ENCODE measurements at regions not wholly inside any gene's neighbourhood (a gene's known extent, or its start where the extent isn't known, plus 50 kb on each side); places are given as distances from the start of the nearest gene placed in this dataset.
"Not testable (repeated sequence)": the region's sequence is repeated elsewhere in the genome, so short reads cannot be mapped to it uniquely, and the experiment has no call there.

GRCh38 chr2:111355022-111355817 lies 234.5 kb downstream of the BCL2L11 start:
- not testable (repeated sequence) for H3K27me3 Mint-ChIP-seq (ENCODE audit: low read depth); ATAC-seq (replicated peaks in 1 of 2); H3K9me3 Mint-ChIP-seq; H3K27ac Mint-ChIP-seq; H3K4me1 Mint-ChIP-seq (ENCODE audit: low read depth); H3K4me3 Mint-ChIP-seq; H3K36me3 Mint-ChIP-seq (ENCODE audit: insufficient read depth in 2 of 2); DNase-seq

- H3K4me1 Mint-ChIP-seq (ENCODE audit: low read depth); H3K27ac Mint-ChIP-seq; ATAC-seq (replicated peaks in 1 of 2); H3K36me3 Mint-ChIP-seq (ENCODE audit: insufficient read depth in 2 of 2); H3K4me3 Mint-ChIP-seq; H3K9me3 Mint-ChIP-seq; DNase-seq; H3K27me3 Mint-ChIP-seq (ENCODE audit: low read depth): not testable (repeated sequence)
Measured at GRCh38 chr2:111355823-111356511, 235.3 kb downstream of the BCL2L11 start.

- not testable (repeated sequence) for DNase-seq; H3K27me3 Mint-ChIP-seq (ENCODE audit: low read depth); H3K9me3 Mint-ChIP-seq; H3K27ac Mint-ChIP-seq; H3K4me1 Mint-ChIP-seq (ENCODE audit: low read depth); H3K36me3 Mint-ChIP-seq (ENCODE audit: insufficient read depth in 2 of 2); H3K4me3 Mint-ChIP-seq
- ATAC-seq (replicated peaks in 1 of 2) = peak in 1 of 2 donors; percentile 25
Measured at GRCh38 chr2:111356512-111357031, 235.9 kb downstream of the BCL2L11 start.

GRCh38 chr2:111365986-111366640 lies 245.4 kb downstream of the BCL2L11 start:
- not testable (repeated sequence) for H3K27me3 Mint-ChIP-seq (ENCODE audit: low read depth); H3K4me3 Mint-ChIP-seq; DNase-seq; ATAC-seq (replicated peaks in 1 of 2); H3K27ac Mint-ChIP-seq; H3K36me3 Mint-ChIP-seq (ENCODE audit: insufficient read depth in 2 of 2); H3K9me3 Mint-ChIP-seq; H3K4me1 Mint-ChIP-seq (ENCODE audit: low read depth)

GRCh38 chr2:111366641-111367029 lies 245.9 kb downstream of the BCL2L11 start:
- H3K27ac Mint-ChIP-seq; H3K4me3 Mint-ChIP-seq; H3K9me3 Mint-ChIP-seq; H3K4me1 Mint-ChIP-seq (ENCODE audit: low read depth); H3K27me3 Mint-ChIP-seq (ENCODE audit: low read depth); ATAC-seq (replicated peaks in 1 of 2); DNase-seq; H3K36me3 Mint-ChIP-seq (ENCODE audit: insufficient read depth in 2 of 2): not testable (repeated sequence)

- not testable (repeated sequence) for H3K36me3 Mint-ChIP-seq (ENCODE audit: insufficient read depth in 2 of 2)
Measured at GRCh38 chr2:111367080-111367479, 246.4 kb downstream of the BCL2L11 start.

GRCh38 chr2:111367871-111368270 lies 247.2 kb downstream of the BCL2L11 start:
- not testable (repeated sequence) for H3K4me1 Mint-ChIP-seq (ENCODE audit: low read depth); H3K4me3 Mint-ChIP-seq; H3K27ac Mint-ChIP-seq; H3K36me3 Mint-ChIP-seq (ENCODE audit: insufficient read depth in 2 of 2); H3K27me3 Mint-ChIP-seq (ENCODE audit: low read depth); DNase-seq; H3K9me3 Mint-ChIP-seq; ATAC-seq (replicated peaks in 1 of 2)

More at GRCh38 chr2:111367080-111367479, 246.4 kb downstream of the BCL2L11 start:
- not testable (repeated sequence) for H3K27ac Mint-ChIP-seq; DNase-seq; H3K9me3 Mint-ChIP-seq; H3K4me1 Mint-ChIP-seq (ENCODE audit: low read depth); ATAC-seq (replicated peaks in 1 of 2); H3K27me3 Mint-ChIP-seq (ENCODE audit: low read depth); H3K4me3 Mint-ChIP-seq

- ATAC-seq (replicated peaks in 1 of 2); H3K4me1 Mint-ChIP-seq (ENCODE audit: low read depth); DNase-seq; H3K27ac Mint-ChIP-seq; H3K36me3 Mint-ChIP-seq (ENCODE audit: insufficient read depth in 2 of 2); H3K9me3 Mint-ChIP-seq; H3K4me3 Mint-ChIP-seq; H3K27me3 Mint-ChIP-seq (ENCODE audit: low read depth): not testable (repeated sequence)
Measured at GRCh38 chr2:111368288-111368687, 247.6 kb downstream of the BCL2L11 start.

GRCh38 chr2:111373060-111373459 lies 252.3 kb downstream of the BCL2L11 start:
- H3K9me3 Mint-ChIP-seq; H3K4me1 Mint-ChIP-seq (ENCODE audit: low read depth); H3K4me3 Mint-ChIP-seq; H3K36me3 Mint-ChIP-seq (ENCODE audit: insufficient read depth in 2 of 2); ATAC-seq (replicated peaks in 1 of 2); H3K27me3 Mint-ChIP-seq (ENCODE audit: low read depth); H3K27ac Mint-ChIP-seq; DNase-seq: not testable (repeated sequence)

GRCh38 chr2:111373989-111374388 lies 253.3 kb downstream of the BCL2L11 start:
- DNase-seq; H3K36me3 Mint-ChIP-seq (ENCODE audit: insufficient read depth in 2 of 2); H3K9me3 Mint-ChIP-seq; H3K27me3 Mint-ChIP-seq (ENCODE audit: low read depth); H3K4me1 Mint-ChIP-seq (ENCODE audit: low read depth); H3K4me3 Mint-ChIP-seq: not testable (repeated sequence)
- H3K27ac Mint-ChIP-seq = peak overlapping the region; percentile 6
- ATAC-seq (replicated peaks in 1 of 2) = peak in 1 of 2 donors; percentile 51

GRCh38 chr2:111374734-111375133 lies 254.0 kb downstream of the BCL2L11 start:
- H3K4me1 Mint-ChIP-seq (ENCODE audit: low read depth); H3K27me3 Mint-ChIP-seq (ENCODE audit: low read depth); H3K9me3 Mint-ChIP-seq; DNase-seq; H3K27ac Mint-ChIP-seq; H3K4me3 Mint-ChIP-seq; H3K36me3 Mint-ChIP-seq (ENCODE audit: insufficient read depth in 2 of 2): not testable (repeated sequence)
- peak in 1 of 2 donors; percentile 34 for ATAC-seq (replicated peaks in 1 of 2)

- not testable (repeated sequence) for H3K27ac Mint-ChIP-seq; H3K4me3 Mint-ChIP-seq; DNase-seq; H3K36me3 Mint-ChIP-seq (ENCODE audit: insufficient read depth in 2 of 2); H3K27me3 Mint-ChIP-seq (ENCODE audit: low read depth); H3K4me1 Mint-ChIP-seq (ENCODE audit: low read depth); H3K9me3 Mint-ChIP-seq
- peak in 1 of 2 donors; percentile 38 for ATAC-seq (replicated peaks in 1 of 2)
Measured at GRCh38 chr2:111375320-111375883, 254.7 kb downstream of the BCL2L11 start.

Measured in activated T-cell treated with anti-CD3 and anti-CD28 coated beads, Interleukin-2, amount 50 U/mL, for 72 hours (primary cell).